ENCODE measurements at regions not wholly inside any gene's neighbourhood (a gene's known extent, or its start where the extent isn't known, plus 50 kb on each side); places are given as distances from the start of the nearest gene placed in this dataset.

- no peak for TF ChIP-seq CTCF (conservative IDR thresholded peaks at IDR 0.05; ENCODE audit: low read depth, low read length)
- TF ChIP-seq RFX5 (IDR thresholded peaks at IDR 0.05; ENCODE audit: low read depth, low read length), result no peak
- TF ChIP-seq BHLHE40 (IDR thresholded peaks at IDR 0.05; ENCODE audit: low read depth, low read length), result no peak
- TF ChIP-seq USF2 (IDR thresholded peaks at IDR 0.05; ENCODE audit: low read depth, low read length), result no peak
- TF ChIP-seq RCOR1 (IDR thresholded peaks at IDR 0.05; ENCODE audit: insufficient replicate concordance, low read length), result no peak
- TF ChIP-seq POLR2A (IDR thresholded peaks at IDR 0.05; ENCODE audit: low read depth, low read length), result no peak
- no peak for TF ChIP-seq RAD21 (IDR thresholded peaks at IDR 0.05; ENCODE audit: low read length)
These were observed 1110.3 kb downstream of the FLRT2 start for GRCh38 chr14:86640288-86640687.

Measured in IMR-90 (cell line).